ENCODE measurements at regions not wholly inside any gene's neighbourhood (a gene's known extent, or its start where the extent isn't known, plus 50 kb on each side); places are given as distances from the start of the nearest gene placed in this dataset.

DNA sequence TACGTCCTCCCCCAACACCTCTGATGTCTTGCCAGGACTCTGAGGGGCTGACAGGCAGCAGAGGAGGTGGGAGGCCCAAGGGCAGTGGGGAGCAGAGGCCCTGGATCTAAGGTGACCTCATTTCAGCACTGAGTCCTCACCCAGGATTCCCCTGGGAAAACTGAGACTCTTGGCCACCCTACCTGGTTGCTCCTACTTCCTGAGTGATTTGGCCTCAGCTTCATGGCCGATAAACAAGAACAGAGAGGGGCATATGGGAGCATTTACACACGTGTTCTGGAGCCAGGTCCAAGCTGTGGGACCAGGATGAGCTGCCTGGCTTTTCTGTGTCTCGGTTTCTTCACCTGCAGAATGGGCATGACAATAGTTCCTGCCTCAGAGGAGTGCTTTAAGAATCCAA, 133.8 kb downstream of the ANKRD60 start:
- TF ChIP-seq, protein P1, sequence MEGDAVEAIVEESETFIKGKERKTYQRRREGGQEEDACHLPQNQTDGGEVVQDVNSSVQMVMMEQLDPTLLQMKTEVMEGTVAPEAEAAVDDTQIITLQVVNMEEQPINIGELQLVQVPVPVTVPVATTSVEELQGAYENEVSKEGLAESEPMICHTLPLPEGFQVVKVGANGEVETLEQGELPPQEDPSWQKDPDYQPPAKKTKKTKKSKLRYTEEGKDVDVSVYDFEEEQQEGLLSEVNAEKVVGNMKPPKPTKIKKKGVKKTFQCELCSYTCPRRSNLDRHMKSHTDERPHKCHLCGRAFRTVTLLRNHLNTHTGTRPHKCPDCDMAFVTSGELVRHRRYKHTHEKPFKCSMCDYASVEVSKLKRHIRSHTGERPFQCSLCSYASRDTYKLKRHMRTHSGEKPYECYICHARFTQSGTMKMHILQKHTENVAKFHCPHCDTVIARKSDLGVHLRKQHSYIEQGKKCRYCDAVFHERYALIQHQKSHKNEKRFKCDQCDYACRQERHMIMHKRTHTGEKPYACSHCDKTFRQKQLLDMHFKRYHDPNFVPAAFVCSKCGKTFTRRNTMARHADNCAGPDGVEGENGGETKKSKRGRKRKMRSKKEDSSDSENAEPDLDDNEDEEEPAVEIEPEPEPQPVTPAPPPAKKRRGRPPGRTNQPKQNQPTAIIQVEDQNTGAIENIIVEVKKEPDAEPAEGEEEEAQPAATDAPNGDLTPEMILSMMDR (IDR thresholded peaks at IDR 0.05; ENCODE audit: insufficient read depth, low read depth, low read length, missing control alignments): no peak
- H3K4me3 ChIP-seq (ENCODE audit: low read length): no peak overlapping the region
- DNase-seq (ENCODE audit: low read depth): no peak

GRCh38 chr20:58094160-58094559, 134.3 kb downstream of the ANKRD60 start:
- H3K4me3 ChIP-seq (ENCODE audit: low read length): no peak overlapping the region
- TF ChIP-seq, protein P1 (IDR thresholded peaks at IDR 0.05; ENCODE audit: insufficient read depth, low read depth, low read length, missing control alignments): no peak
- no peak for DNase-seq (ENCODE audit: low read depth)

DNA sequence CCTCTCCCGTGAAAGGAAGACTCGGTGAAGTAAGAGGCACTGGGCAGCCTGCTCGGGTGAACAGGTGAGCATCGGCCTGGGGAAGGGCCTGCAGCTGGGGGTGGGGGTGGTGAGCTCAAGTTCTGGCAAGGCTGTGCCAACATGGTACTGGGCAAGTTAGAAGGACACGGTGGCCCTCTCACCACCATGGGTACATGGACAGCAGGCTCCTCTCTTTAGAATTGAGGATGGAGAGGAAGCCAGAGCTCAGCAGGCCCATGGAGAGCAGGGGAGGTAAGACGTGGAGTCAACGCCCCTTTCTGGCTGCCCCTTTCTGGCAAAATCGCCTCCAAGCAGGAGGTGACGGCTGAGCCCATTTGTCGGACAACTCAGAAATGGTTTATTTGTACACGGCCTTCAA, 135.6 kb downstream of the ANKRD60 start:
- TF ChIP-seq, protein P1 (IDR thresholded peaks at IDR 0.05; ENCODE audit: insufficient read depth, low read depth, low read length, missing control alignments): no peak

DNA sequence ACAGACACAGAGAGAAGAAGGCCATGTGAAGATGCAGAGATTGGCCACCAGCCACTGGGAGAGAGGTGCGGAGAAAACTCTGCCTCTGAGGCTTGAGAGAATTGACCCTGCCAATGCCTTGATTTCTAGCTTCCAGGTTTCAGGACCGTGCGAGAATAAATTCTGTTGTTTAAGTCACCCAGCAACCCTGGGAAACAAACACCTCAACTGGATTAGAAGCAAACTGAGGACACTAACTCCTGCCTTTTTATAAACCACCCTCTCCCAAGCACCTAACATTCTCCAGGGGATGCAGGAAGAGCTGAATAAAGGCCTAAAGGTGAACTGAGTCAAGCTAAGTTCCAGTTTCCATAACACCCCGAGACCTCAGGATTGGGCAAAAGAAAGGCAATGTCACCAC, 136.1 kb downstream of the ANKRD60 start:
- H3K4me3 ChIP-seq (ENCODE audit: low read length): no peak overlapping the region
- TF ChIP-seq, protein P1 (IDR thresholded peaks at IDR 0.05; ENCODE audit: insufficient read depth, low read depth, low read length, missing control alignments): no peak
- no peak for DNase-seq (ENCODE audit: low read depth)

More for the DNA sequence above, 135.6 kb downstream of the ANKRD60 start:
- no peak overlapping the region for H3K4me3 ChIP-seq (ENCODE audit: low read length)
- no peak for DNase-seq (ENCODE audit: low read depth)

GRCh38 chr20:58091810-58092209, 136.6 kb downstream of the ANKRD60 start:
- TF ChIP-seq, protein P1 (IDR thresholded peaks at IDR 0.05; ENCODE audit: insufficient read depth, low read depth, low read length, missing control alignments): no peak
- H3K4me3 ChIP-seq (ENCODE audit: low read length): no peak overlapping the region
- DNase-seq (ENCODE audit: low read depth): no peak

DNA sequence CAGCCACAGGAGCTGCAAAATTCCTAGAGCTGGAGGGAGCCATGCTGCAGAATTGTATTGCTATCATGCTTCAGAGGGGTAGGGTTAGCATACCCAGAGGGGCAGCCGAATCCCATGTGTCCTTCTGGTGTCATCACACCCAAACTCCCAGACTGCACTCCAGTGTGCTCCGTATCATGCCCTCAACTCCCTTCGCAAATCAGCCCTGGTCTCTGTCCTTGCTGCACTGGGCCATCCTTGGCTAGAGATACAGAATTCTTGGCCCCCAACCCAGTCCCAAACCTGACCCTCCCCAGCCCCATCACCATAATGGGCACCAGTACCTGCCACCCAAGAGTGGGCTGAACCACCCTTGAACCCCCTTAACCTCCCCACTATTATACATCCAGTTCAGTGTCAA, 138.3 kb downstream of the ANKRD60 start:
- no peak overlapping the region for H3K4me3 ChIP-seq (ENCODE audit: low read length)
- DNase-seq (ENCODE audit: low read depth): no peak
- TF ChIP-seq, protein P1 (IDR thresholded peaks at IDR 0.05; ENCODE audit: insufficient read depth, low read depth, low read length, missing control alignments): no peak

DNA sequence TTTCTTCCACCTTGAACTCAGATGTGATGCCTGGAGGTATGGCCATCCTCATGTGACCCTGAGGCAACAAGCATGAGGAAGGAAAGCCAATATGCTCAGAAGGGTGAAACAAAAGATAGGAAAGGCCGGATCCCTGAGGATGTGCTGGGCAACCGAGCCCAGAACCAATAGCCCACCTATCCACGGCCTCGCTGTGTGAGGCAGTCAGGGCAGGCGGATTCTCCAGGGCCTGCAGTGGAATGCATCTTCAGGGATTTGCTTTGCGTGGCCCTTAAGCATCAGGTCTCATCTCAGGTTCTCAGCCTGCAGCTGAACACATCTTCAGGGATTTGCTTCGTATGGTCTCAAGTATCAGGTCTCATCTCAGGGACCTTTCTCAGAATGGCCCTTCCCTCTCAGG, 139.8 kb downstream of the ANKRD60 start:
- TF ChIP-seq, protein P1 (IDR thresholded peaks at IDR 0.05; ENCODE audit: insufficient read depth, low read depth, low read length, missing control alignments): no peak
- DNase-seq (ENCODE audit: low read depth): no peak

More for the DNA sequence above, 139.8 kb downstream of the ANKRD60 start:
- no peak overlapping the region for H3K4me3 ChIP-seq (ENCODE audit: low read length)
